Activated T-helper 2 cell treated with anti-CD3 and anti-CD28 coated beads, Interferon-gamma antibody, Interleukin-2, Interleukin-4, amounts not matched to agents 10 μg/mL and 5 μg/mL and 100 μg/mL, durations not matched to agents 14 hours and 24 hours and 36 hours (primary cell): ENCODE measurements at regions not wholly inside any gene's neighbourhood (a gene's known extent, or its start where the extent isn't known, plus 50 kb on each side); places are given as distances from the start of the nearest gene placed in this dataset.

Experiments
- DNase-seq: peaks from one replicate; pipeline ENCODE4 v3.0.0; 2021; ENCODE audit warnings: low spot score
- H3K27ac Mint-ChIP-seq: one replicate; pipeline ENCODE4 v1.8.0; 2021; ENCODE audit warnings: mixed read lengths
- H3K27me3 Mint-ChIP-seq: one replicate; pipeline ENCODE4 v1.8.0; 2021; ENCODE audit warnings: low read depth, mixed read lengths
- H3K36me3 Mint-ChIP-seq: one replicate; pipeline ENCODE4 v1.8.0; 2021; ENCODE audit warnings: low read depth, mixed read lengths
- H3K4me1 Mint-ChIP-seq: one replicate; pipeline ENCODE4 v1.8.0; 2021; ENCODE audit warnings: low read depth, mixed read lengths
- H3K4me3 Mint-ChIP-seq: one replicate; pipeline ENCODE4 v1.8.0; 2021; ENCODE audit warnings: low read depth, mild to moderate bottlenecking, moderate library complexity, mixed read lengths
- H3K9me3 Mint-ChIP-seq: one replicate; pipeline ENCODE4 v1.8.0; 2021; ENCODE audit warnings: mixed read lengths
- intact Hi-C: fragments of 100-400 bp; cut with micrococcal nuclease; formaldehyde crosslinking; loops from one replicate; pipeline ENCODE4 v1.15.1; 2023

GRCh38 chr15:91784973-91785709, 68.4 kb upstream of the SLCO3A1 start:
- intact Hi-C loops = no loop called here
- Mint-ChIP-seq H3K27ac (no peak overlapping the region), H3K27me3 (no peaks in the 10 kb centered on the region), H3K36me3 (no peaks in the 10 kb centered on the region), H3K9me3 (no peaks in the 10 kb centered on the region), H3K4me3 (no peak overlapping the region), H3K4me1 (no peaks in the 10 kb centered on the region)
- no peak for DNase-seq

GRCh38 chr15:91787198-91787597, 66.3 kb upstream of the SLCO3A1 start:
- H3K4me3 Mint-ChIP-seq = no peak overlapping the region
- H3K27me3 Mint-ChIP-seq = no peaks in the 10 kb centered on the region
- no peaks in the 10 kb centered on the region for H3K4me1 Mint-ChIP-seq
- intact Hi-C loops = no loop called here
- no peaks in the 10 kb centered on the region for H3K9me3 Mint-ChIP-seq
- H3K36me3 Mint-ChIP-seq = no peaks in the 10 kb centered on the region
- no peak for DNase-seq
- no peak overlapping the region for H3K27ac Mint-ChIP-seq

GRCh38 chr15:91789136-91789535, 64.4 kb upstream of the SLCO3A1 start:
- H3K27me3 Mint-ChIP-seq = peaks cover 5% of the 10 kb centered on the region
- no peaks in the 10 kb centered on the region for H3K9me3 Mint-ChIP-seq
- intact Hi-C loops = no loop called here

GRCh38 chr15:91790836-91791235, 62.7 kb upstream of the SLCO3A1 start:
- H3K9me3 Mint-ChIP-seq = no peaks in the 10 kb centered on the region
- H3K36me3 Mint-ChIP-seq = no peaks in the 10 kb centered on the region
- intact Hi-C loops = no loop called here
- no peak for DNase-seq
- no peaks in the 10 kb centered on the region for H3K4me1 Mint-ChIP-seq
- no peak overlapping the region for H3K27ac Mint-ChIP-seq
- H3K4me3 Mint-ChIP-seq = no peak overlapping the region
- H3K27me3 Mint-ChIP-seq = peaks cover 7% of the 10 kb centered on the region

More at GRCh38 chr15:91789136-91789535, 64.4 kb upstream of the SLCO3A1 start:
- H3K36me3 Mint-ChIP-seq = no peaks in the 10 kb centered on the region
- no peaks in the 10 kb centered on the region for H3K4me1 Mint-ChIP-seq
- H3K27ac Mint-ChIP-seq = no peak overlapping the region
- no peak overlapping the region for H3K4me3 Mint-ChIP-seq
- no peak for DNase-seq

- DNase-seq = no peak
- Mint-ChIP-seq H3K4me1 (no peaks in the 10 kb centered on the region), H3K4me3 (no peak overlapping the region), H3K9me3 (no peaks in the 10 kb centered on the region), H3K36me3 (no peaks in the 10 kb centered on the region), H3K27me3 (peaks cover 9% of the 10 kb centered on the region), H3K27ac (no peak overlapping the region)
- intact Hi-C loops = no loop called here
These were observed 59.7 kb upstream of the SLCO3A1 start for GRCh38 chr15:91793771-91794170.

- Mint-ChIP-seq H3K9me3 (no peaks in the 10 kb centered on the region), H3K27ac (no peak overlapping the region), H3K27me3 (peaks cover 10% of the 10 kb centered on the region), H3K4me3 (no peak overlapping the region), H3K36me3 (no peaks in the 10 kb centered on the region), H3K4me1 (no peaks in the 10 kb centered on the region)
- no peak for DNase-seq
- intact Hi-C loops = no loop called here
These were observed 58.3 kb upstream of the SLCO3A1 start for GRCh38 chr15:91795235-91795634.

GRCh38 chr15:91801836-91802534, 51.5 kb upstream of the SLCO3A1 start:
- peak overlapping the region; percentile 47 for H3K27ac Mint-ChIP-seq
- peaks cover 3% of the 10 kb centered on the region for H3K27me3 Mint-ChIP-seq
- intact Hi-C loops = loop anchor here (5.0 kb wide), 2 partner anchors 55 to 95 kb away; no protein-coding TSS in a partner anchor
- no peaks in the 10 kb centered on the region for H3K36me3 Mint-ChIP-seq
- no peak for DNase-seq
- no peaks in the 10 kb centered on the region for H3K9me3 Mint-ChIP-seq
- no peak overlapping the region for H3K4me3 Mint-ChIP-seq
- peaks cover 24% of the 10 kb centered on the region for H3K4me1 Mint-ChIP-seq

GRCh38 chr15:91803260-91803659, 50.2 kb upstream of the SLCO3A1 start:
- Mint-ChIP-seq H3K4me3 (no peak overlapping the region), H3K9me3 (no peaks in the 10 kb centered on the region), H3K36me3 (no peaks in the 10 kb centered on the region), H3K27me3 (peaks cover 5% of the 10 kb centered on the region), H3K4me1 (peaks cover 24% of the 10 kb centered on the region), H3K27ac (peak overlapping the region; percentile 76)
- DNase-seq = no peak
- intact Hi-C loops = loop anchor here (5.0 kb wide), 2 partner anchors 54 to 96 kb away; no protein-coding TSS in a partner anchor
